WTC11 (cell line): ENCODE measurements at regions not wholly inside any gene's neighbourhood (a gene's known extent, or its start where the extent isn't known, plus 50 kb on each side); places are given as distances from the start of the nearest gene placed in this dataset.
"Not testable (repeated sequence)": the region's sequence is repeated elsewhere in the genome, so short reads cannot be mapped to it uniquely, and the experiment has no call there.

Experiments
- ATAC-seq: fragments of 200-7000 bp; cut with Tn5 transposase; 2 replicates; pipeline ENCODE4 v1.10.0; 2021; ENCODE audit warnings: mild to moderate bottlenecking, moderate library complexity
- CTCF ChIA-PET: fragments of 300-600 bp; sonication (Branson Sonifier 250); formaldehyde crosslinking; loops from one replicate; lab custom pipeline; 2021; ENCODE audit warnings: antibody characterized with exemption; lab: Charles Lee
- POLR2A ChIA-PET: fragments of 350-600 bp; sonication (Branson Sonifier 250); formaldehyde crosslinking; loops from one replicate; lab custom pipeline; 2021; ENCODE audit warnings: antibody characterized with exemption; lab: Charles Lee
- DNase-seq: peaks from one replicate; pipeline ENCODE4 v3.0.0; 2021; ENCODE audit warnings: low spot score
- H3K27ac Mint-ChIP-seq: 2 replicates; pipeline ENCODE4 v1.8.0; 2021; ENCODE audit warnings: mixed read lengths
- H3K27me3 Mint-ChIP-seq: 2 replicates; pipeline ENCODE4 v1.8.0; 2021; ENCODE audit warnings: low read depth, mild to moderate bottlenecking, moderate library complexity, mixed read lengths
- H3K36me3 Mint-ChIP-seq: 2 replicates; pipeline ENCODE4 v1.8.0; 2021; ENCODE audit warnings: mixed read lengths
- H3K4me1 Mint-ChIP-seq: 2 replicates; pipeline ENCODE4 v1.8.0; 2022; ENCODE audit warnings: mixed read lengths
- H3K4me3 Mint-ChIP-seq: 2 replicates; pipeline ENCODE4 v1.8.0; 2021; ENCODE audit warnings: mild to moderate bottlenecking, moderate library complexity, mixed read lengths
- H3K9me3 Mint-ChIP-seq: 2 replicates; pipeline ENCODE4 v1.8.0; 2021; ENCODE audit warnings: mixed read lengths
- FOXJ3 ChIP-seq: sonication (generic); formaldehyde crosslinking; IDR thresholded peaks from 2 replicates; pipeline ENCODE4 v1.9.0; 2021; ENCODE audit warnings: missing genetic modification reagents, mild to moderate bottlenecking, borderline replicate concordance
- FOXK1 ChIP-seq: sonication (generic); formaldehyde crosslinking; IDR thresholded peaks from 2 replicates; pipeline ENCODE4 v1.8.0; 2022; ENCODE audit warnings: mild to moderate bottlenecking, moderate library complexity, missing genetic modification reagents
- HMGA2 ChIP-seq: fragments of 250-450 bp; sonication (Bioruptor Pico); IDR thresholded peaks from 2 replicates; pipeline ENCODE4 v1.4.0; 2021; ENCODE audit warnings: mild to moderate bottlenecking, moderate library complexity
- IRF2 ChIP-seq: sonication (generic); formaldehyde crosslinking; IDR thresholded peaks from 2 replicates; pipeline ENCODE4 v1.8.0; 2022; ENCODE audit warnings: low read depth, missing genetic modification reagents, borderline replicate concordance
- PRRX2 ChIP-seq: fragments of 250-450 bp; sonication (Bioruptor Pico); IDR thresholded peaks from 2 replicates; pipeline ENCODE4 v1.8.0; 2021; ENCODE audit warnings: mild to moderate bottlenecking
- RELA ChIP-seq: sonication (generic); formaldehyde crosslinking; IDR thresholded peaks from 2 replicates; pipeline ENCODE4 v1.8.1; 2022; ENCODE audit warnings: missing genetic modification reagents, mild to moderate bottlenecking, borderline replicate concordance
- ZNF219 ChIP-seq: sonication (generic); formaldehyde crosslinking; IDR thresholded peaks from 2 replicates; pipeline ENCODE4 v1.8.0; 2023; ENCODE audit warnings: missing genetic modification reagents, mild to moderate bottlenecking, borderline replicate concordance
- ZNF423 ChIP-seq: fragments of 250-450 bp; sonication (Bioruptor Pico); IDR thresholded peaks from 2 replicates; pipeline ENCODE4 v2.1.2; 2022; ENCODE audit warnings: mild to moderate bottlenecking, moderate library complexity
- ZNF671 ChIP-seq: fragments of 250-450 bp; sonication (Bioruptor Pico); IDR thresholded peaks from 2 replicates; pipeline ENCODE4 v1.8.0; 2021; ENCODE audit warnings: mild to moderate bottlenecking
- TF ChIP-seq, protein P1 (sequence below): sonication (generic); formaldehyde crosslinking; conservative IDR thresholded peaks from 2 replicates; pipeline ENCODE4 v1.8.1; 2023; ENCODE audit warnings: mild to moderate bottlenecking, low read depth, missing genetic modification reagents, moderate library complexity
- TF ChIP-seq, protein P2 (sequence below): sonication (generic); formaldehyde crosslinking; IDR thresholded peaks from 2 replicates; pipeline ENCODE4 v1.8.1; 2023; ENCODE audit warnings: mild to moderate bottlenecking, missing genetic modification reagents
- TF ChIP-seq, protein P3 (sequence below): fragments of 250-450 bp; sonication (Bioruptor Pico); IDR thresholded peaks from 2 replicates; pipeline ENCODE4 v1.8.0; 2021; ENCODE audit warnings: mild to moderate bottlenecking
- TF ChIP-seq, protein P4 (sequence below): sonication (generic); formaldehyde crosslinking; IDR thresholded peaks from 2 replicates; pipeline ENCODE4 v1.8.0; 2022; ENCODE audit warnings: missing genetic modification reagents

GRCh38 chr4:84312426-84313012 lies 186.6 kb downstream of the NKX6-1 start:
- Mint-ChIP-seq H3K27me3 (peaks cover 2% of the 10 kb centered on the region; the same call in 1 of the 2 replicates), H3K36me3 (no peaks in the 10 kb centered on the region), H3K27ac (no peak overlapping the region), H3K4me1 (no peaks in the 10 kb centered on the region), H3K4me3 (no peak overlapping the region), H3K9me3 (no peaks in the 10 kb centered on the region)
- ChIA-PET CTCF (no interaction called here), POLR2A (no interaction called here)
- TF ChIP-seq, protein P1, sequence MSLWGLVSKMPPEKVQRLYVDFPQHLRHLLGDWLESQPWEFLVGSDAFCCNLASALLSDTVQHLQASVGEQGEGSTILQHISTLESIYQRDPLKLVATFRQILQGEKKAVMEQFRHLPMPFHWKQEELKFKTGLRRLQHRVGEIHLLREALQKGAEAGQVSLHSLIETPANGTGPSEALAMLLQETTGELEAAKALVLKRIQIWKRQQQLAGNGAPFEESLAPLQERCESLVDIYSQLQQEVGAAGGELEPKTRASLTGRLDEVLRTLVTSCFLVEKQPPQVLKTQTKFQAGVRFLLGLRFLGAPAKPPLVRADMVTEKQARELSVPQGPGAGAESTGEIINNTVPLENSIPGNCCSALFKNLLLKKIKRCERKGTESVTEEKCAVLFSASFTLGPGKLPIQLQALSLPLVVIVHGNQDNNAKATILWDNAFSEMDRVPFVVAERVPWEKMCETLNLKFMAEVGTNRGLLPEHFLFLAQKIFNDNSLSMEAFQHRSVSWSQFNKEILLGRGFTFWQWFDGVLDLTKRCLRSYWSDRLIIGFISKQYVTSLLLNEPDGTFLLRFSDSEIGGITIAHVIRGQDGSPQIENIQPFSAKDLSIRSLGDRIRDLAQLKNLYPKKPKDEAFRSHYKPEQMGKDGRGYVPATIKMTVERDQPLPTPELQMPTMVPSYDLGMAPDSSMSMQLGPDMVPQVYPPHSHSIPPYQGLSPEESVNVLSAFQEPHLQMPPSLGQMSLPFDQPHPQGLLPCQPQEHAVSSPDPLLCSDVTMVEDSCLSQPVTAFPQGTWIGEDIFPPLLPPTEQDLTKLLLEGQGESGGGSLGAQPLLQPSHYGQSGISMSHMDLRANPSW = no peak
- ATAC-seq = no peak
- no peak for DNase-seq

- no peak overlapping the region for H3K27ac Mint-ChIP-seq
- H3K27me3 Mint-ChIP-seq = no peaks in the 10 kb centered on the region
- POLR2A ChIA-PET = no interaction called here
- H3K36me3 Mint-ChIP-seq = no peaks in the 10 kb centered on the region
- ATAC-seq = no peak
- no peaks in the 10 kb centered on the region for H3K4me1 Mint-ChIP-seq
- no peak overlapping the region for H3K4me3 Mint-ChIP-seq
- TF ChIP-seq IRF2 (CRISPR knock-in tag) (no peak), ZNF423 (CRISPR knock-in tag) (no peak), RELA (no peak), FOXJ3 (no peak), ZNF671 (no peak), PRRX2 (CRISPR knock-in tag) (no peak), ZNF219 (CRISPR knock-in tag) (no peak), HMGA2 (CRISPR knock-in tag) (no peak), FOXK1 (CRISPR knock-in tag) (no peak)
- TF ChIP-seq, protein P2, sequence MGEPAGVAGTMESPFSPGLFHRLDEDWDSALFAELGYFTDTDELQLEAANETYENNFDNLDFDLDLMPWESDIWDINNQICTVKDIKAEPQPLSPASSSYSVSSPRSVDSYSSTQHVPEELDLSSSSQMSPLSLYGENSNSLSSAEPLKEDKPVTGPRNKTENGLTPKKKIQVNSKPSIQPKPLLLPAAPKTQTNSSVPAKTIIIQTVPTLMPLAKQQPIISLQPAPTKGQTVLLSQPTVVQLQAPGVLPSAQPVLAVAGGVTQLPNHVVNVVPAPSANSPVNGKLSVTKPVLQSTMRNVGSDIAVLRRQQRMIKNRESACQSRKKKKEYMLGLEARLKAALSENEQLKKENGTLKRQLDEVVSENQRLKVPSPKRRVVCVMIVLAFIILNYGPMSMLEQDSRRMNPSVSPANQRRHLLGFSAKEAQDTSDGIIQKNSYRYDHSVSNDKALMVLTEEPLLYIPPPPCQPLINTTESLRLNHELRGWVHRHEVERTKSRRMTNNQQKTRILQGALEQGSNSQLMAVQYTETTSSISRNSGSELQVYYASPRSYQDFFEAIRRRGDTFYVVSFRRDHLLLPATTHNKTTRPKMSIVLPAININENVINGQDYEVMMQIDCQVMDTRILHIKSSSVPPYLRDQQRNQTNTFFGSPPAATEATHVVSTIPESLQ (CRISPR knock-in tag) = no peak
- TF ChIP-seq, protein P3, sequence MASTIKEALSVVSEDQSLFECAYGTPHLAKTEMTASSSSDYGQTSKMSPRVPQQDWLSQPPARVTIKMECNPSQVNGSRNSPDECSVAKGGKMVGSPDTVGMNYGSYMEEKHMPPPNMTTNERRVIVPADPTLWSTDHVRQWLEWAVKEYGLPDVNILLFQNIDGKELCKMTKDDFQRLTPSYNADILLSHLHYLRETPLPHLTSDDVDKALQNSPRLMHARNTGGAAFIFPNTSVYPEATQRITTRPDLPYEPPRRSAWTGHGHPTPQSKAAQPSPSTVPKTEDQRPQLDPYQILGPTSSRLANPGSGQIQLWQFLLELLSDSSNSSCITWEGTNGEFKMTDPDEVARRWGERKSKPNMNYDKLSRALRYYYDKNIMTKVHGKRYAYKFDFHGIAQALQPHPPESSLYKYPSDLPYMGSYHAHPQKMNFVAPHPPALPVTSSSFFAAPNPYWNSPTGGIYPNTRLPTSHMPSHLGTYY = no peak
- TF ChIP-seq, protein P4, sequence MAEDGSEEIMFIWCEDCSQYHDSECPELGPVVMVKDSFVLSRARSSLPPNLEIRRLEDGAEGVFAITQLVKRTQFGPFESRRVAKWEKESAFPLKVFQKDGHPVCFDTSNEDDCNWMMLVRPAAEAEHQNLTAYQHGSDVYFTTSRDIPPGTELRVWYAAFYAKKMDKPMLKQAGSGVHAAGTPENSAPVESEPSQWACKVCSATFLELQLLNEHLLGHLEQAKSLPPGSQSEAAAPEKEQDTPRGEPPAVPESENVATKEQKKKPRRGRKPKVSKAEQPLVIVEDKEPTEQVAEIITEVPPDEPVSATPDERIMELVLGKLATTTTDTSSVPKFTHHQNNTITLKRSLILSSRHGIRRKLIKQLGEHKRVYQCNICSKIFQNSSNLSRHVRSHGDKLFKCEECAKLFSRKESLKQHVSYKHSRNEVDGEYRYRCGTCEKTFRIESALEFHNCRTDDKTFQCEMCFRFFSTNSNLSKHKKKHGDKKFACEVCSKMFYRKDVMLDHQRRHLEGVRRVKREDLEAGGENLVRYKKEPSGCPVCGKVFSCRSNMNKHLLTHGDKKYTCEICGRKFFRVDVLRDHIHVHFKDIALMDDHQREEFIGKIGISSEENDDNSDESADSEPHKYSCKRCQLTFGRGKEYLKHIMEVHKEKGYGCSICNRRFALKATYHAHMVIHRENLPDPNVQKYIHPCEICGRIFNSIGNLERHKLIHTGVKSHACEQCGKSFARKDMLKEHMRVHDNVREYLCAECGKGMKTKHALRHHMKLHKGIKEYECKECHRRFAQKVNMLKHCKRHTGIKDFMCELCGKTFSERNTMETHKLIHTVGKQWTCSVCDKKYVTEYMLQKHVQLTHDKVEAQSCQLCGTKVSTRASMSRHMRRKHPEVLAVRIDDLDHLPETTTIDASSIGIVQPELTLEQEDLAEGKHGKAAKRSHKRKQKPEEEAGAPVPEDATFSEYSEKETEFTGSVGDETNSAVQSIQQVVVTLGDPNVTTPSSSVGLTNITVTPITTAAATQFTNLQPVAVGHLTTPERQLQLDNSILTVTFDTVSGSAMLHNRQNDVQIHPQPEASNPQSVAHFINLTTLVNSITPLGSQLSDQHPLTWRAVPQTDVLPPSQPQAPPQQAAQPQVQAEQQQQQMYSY (CRISPR knock-in tag) = no peak
- no peak for DNase-seq
- H3K9me3 Mint-ChIP-seq = no peaks in the 10 kb centered on the region
- CTCF ChIA-PET = no interaction called here
Observed at GRCh38 chr4:84309191-84309590, 189.9 kb downstream of the NKX6-1 start.

GRCh38 chr4:84298719-84299254 lies 200.3 kb downstream of the NKX6-1 start:
- DNase-seq = peak; percentile 13
- peaks cover 17% of the 10 kb centered on the region for H3K4me1 Mint-ChIP-seq

More at GRCh38 chr4:84298719-84299254, 200.3 kb downstream of the NKX6-1 start:
- H3K27ac Mint-ChIP-seq = peak overlapping the region; percentile 87
- H3K27me3 Mint-ChIP-seq, H3K36me3 Mint-ChIP-seq, ATAC-seq, POLR2A ChIA-PET, CTCF ChIA-PET: not testable (repeated sequence)
- peak overlapping the region; percentile 68 for H3K4me3 Mint-ChIP-seq
- peaks cover 11% of the 10 kb centered on the region for H3K9me3 Mint-ChIP-seq
